ENCODE measurements at regions not wholly inside any gene's neighbourhood (a gene's known extent, or its start where the extent isn't known, plus 50 kb on each side); places are given as distances from the start of the nearest gene placed in this dataset.
"Not testable (repeated sequence)": the region's sequence is repeated elsewhere in the genome, so short reads cannot be mapped to it uniquely, and the experiment has no call there.

- no peak for TF ChIP-seq ZBTB33 (IDR thresholded peaks at IDR 0.05)
- TF ChIP-seq FOXA1 (IDR thresholded peaks at IDR 0.05), result no peak
Observed at GRCh38 chrX:84760560-84760959, 243.1 kb upstream of the APOOL start (continued).

GRCh38 chrX:84796321-84796720 lies 207.4 kb upstream of the APOOL start:
- no peaks in the 10 kb centered on the region for H3K4me1 ChIP-seq (ENCODE audit: control insufficient read depth in 4 of 4, insufficient read depth in 4 of 4, low read length in 3 of 4)
- WGBS, result 96% methylated on average over 1 of the region's 1 CpG
- H3K27ac ChIP-seq (ENCODE audit: low read depth in 1 of 2, low read length in 2 of 2), result no peak overlapping the region
- no peaks in the 10 kb centered on the region for H3K36me3 ChIP-seq (ENCODE audit: control insufficient read depth in 4 of 4, insufficient read depth in 3 of 4, low read depth in 1 of 4, low read length in 3 of 4)
- H3K9ac ChIP-seq (ENCODE audit: low read depth in 1 of 2, low read length in 2 of 2), result no peak overlapping the region
- peaks cover 0 to 4% (median 1%) of the 10 kb centered on the region in 4 donors for H3K9me3 ChIP-seq (ENCODE audit: control insufficient read depth in 4 of 4, low read length in 3 of 4)
- H3K27me3 ChIP-seq (ENCODE audit: control insufficient read depth in 4 of 4, insufficient read depth in 4 of 4, low read length in 3 of 4), result no peaks in the 10 kb centered on the region
- no peak for DNase-seq (ENCODE audit: low spot score)
- TF ChIP-seq MAX (IDR thresholded peaks at IDR 0.05) (no peak), ZBTB33 (IDR thresholded peaks at IDR 0.05) (no peak), HNF4A (conservative IDR thresholded peaks at IDR 0.05) (no peak), TAF1 (conservative IDR thresholded peaks at IDR 0.05) (no peak), EGR1 (IDR thresholded peaks at IDR 0.05; ENCODE audit: low read depth in 2 of 2) (no peak), JUND (IDR thresholded peaks at IDR 0.05) (no peak), FOXA1 (IDR thresholded peaks at IDR 0.05) (no peak), RAD21 (IDR thresholded peaks at IDR 0.05) (no peak), GABPA (IDR thresholded peaks at IDR 0.05 in 1 of 2, conservative IDR thresholded peaks at IDR 0.05 in 1 of 2) (no peak), FOXA2 (IDR thresholded peaks at IDR 0.05) (no peak), ATF3 (IDR thresholded peaks at IDR 0.05) (no peak), NR2F2 (IDR thresholded peaks at IDR 0.05) (no peak), RXRA (IDR thresholded peaks at IDR 0.05) (no peak), YY1 (IDR thresholded peaks at IDR 0.05) (no peak), HNF4G (IDR thresholded peaks at IDR 0.05) (no peak), SP1 (IDR thresholded peaks at IDR 0.05) (no peak)
- TF ChIP-seq, protein P1, sequence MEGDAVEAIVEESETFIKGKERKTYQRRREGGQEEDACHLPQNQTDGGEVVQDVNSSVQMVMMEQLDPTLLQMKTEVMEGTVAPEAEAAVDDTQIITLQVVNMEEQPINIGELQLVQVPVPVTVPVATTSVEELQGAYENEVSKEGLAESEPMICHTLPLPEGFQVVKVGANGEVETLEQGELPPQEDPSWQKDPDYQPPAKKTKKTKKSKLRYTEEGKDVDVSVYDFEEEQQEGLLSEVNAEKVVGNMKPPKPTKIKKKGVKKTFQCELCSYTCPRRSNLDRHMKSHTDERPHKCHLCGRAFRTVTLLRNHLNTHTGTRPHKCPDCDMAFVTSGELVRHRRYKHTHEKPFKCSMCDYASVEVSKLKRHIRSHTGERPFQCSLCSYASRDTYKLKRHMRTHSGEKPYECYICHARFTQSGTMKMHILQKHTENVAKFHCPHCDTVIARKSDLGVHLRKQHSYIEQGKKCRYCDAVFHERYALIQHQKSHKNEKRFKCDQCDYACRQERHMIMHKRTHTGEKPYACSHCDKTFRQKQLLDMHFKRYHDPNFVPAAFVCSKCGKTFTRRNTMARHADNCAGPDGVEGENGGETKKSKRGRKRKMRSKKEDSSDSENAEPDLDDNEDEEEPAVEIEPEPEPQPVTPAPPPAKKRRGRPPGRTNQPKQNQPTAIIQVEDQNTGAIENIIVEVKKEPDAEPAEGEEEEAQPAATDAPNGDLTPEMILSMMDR (IDR thresholded peaks at IDR 0.05; ENCODE audit: low read depth, low read length, missing input control), result no peak
- H3K4me3 ChIP-seq (ENCODE audit: low read depth in 1 of 3, low read length in 3 of 3), result no peak overlapping the region

DNA sequence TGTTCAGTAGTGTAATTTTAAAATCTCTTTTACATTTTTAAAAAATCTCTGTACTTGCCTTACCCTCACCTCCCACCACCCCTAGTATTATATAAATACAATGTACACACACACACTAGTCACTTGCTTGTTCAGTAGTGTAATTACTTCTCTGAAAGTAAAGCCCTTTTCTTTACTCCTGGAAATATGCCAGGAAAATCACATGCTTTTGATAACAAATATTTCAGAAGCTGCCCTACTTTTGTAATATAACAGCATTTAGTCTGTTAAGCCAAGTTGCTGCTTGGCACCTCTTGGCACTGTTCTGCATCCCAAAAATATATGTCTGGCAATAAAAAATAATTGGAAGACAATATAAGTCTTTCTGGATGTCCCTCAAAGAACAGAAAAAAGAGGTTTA lies 172.8 kb upstream of the APOOL start:
- no peak for DNase-seq (ENCODE audit: low spot score)
- TF ChIP-seq TAF1 (conservative IDR thresholded peaks at IDR 0.05), result no peak
- no peak for TF ChIP-seq MAX (IDR thresholded peaks at IDR 0.05)
- TF ChIP-seq FOXA2 (IDR thresholded peaks at IDR 0.05), result no peak
- Histone ChIP-seq H3K4me1 (ENCODE audit: control insufficient read depth in 4 of 4, insufficient read depth in 4 of 4, low read length in 3 of 4) (no peaks in the 10 kb centered on the region), H3K27ac (ENCODE audit: low read depth in 1 of 2, low read length in 2 of 2) (no peak overlapping the region), H3K9ac (ENCODE audit: low read depth in 1 of 2, low read length in 2 of 2) (no peak overlapping the region), H3K36me3 (ENCODE audit: control insufficient read depth in 4 of 4, insufficient read depth in 3 of 4, low read depth in 1 of 4, low read length in 3 of 4) (no peaks in the 10 kb centered on the region), H3K9me3 (ENCODE audit: control insufficient read depth in 4 of 4, low read length in 3 of 4) (no peaks in the 10 kb centered on the region), H3K4me3 (ENCODE audit: low read depth in 1 of 3, low read length in 3 of 3) (no peak overlapping the region), H3K27me3 (ENCODE audit: control insufficient read depth in 4 of 4, insufficient read depth in 4 of 4, low read length in 3 of 4) (no peaks in the 10 kb centered on the region)

- not testable (repeated sequence) for H3K36me3 ChIP-seq (ENCODE audit: control insufficient read depth in 4 of 4, insufficient read depth in 3 of 4, low read depth in 1 of 4, low read length in 3 of 4); H3K4me1 ChIP-seq (ENCODE audit: control insufficient read depth in 4 of 4, insufficient read depth in 4 of 4, low read length in 3 of 4); H3K27ac ChIP-seq (ENCODE audit: low read depth in 1 of 2, low read length in 2 of 2); H3K9me3 ChIP-seq (ENCODE audit: control insufficient read depth in 4 of 4, low read length in 3 of 4); H3K4me3 ChIP-seq (ENCODE audit: low read depth in 1 of 3, low read length in 3 of 3); DNase-seq (ENCODE audit: low spot score); H3K9ac ChIP-seq (ENCODE audit: low read depth in 1 of 2, low read length in 2 of 2); H3K27me3 ChIP-seq (ENCODE audit: control insufficient read depth in 4 of 4, insufficient read depth in 4 of 4, low read length in 3 of 4)
- 82% methylated on average over 1 of the region's 1 CpG for WGBS
Observed at GRCh38 chrX:84846541-84846940, 157.1 kb upstream of the APOOL start.

DNA sequence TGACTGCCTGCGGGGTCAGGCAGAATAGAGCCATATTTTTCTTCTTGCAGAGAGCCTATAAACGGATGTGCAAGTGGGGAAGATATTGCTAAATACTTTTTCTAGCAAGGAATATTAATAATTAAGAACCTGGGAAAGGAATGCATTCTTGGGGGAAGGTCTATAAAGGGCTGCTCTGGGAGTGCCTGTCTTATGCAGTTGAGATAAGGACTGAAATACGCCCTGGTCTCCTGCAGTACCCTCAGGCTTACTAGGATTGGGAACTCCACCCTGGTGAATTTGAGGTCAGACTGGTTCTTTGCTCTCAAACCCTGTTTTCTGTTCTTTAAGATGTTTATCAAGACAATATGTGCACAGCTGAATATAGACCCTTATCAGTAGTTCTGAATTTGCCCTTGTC lies 152.5 kb upstream of the APOOL start:
- H3K4me1 ChIP-seq (ENCODE audit: control insufficient read depth in 4 of 4, insufficient read depth in 4 of 4, low read length in 3 of 4); H3K27me3 ChIP-seq (ENCODE audit: control insufficient read depth in 4 of 4, insufficient read depth in 4 of 4, low read length in 3 of 4); H3K9me3 ChIP-seq (ENCODE audit: control insufficient read depth in 4 of 4, low read length in 3 of 4); DNase-seq (ENCODE audit: low spot score); H3K27ac ChIP-seq (ENCODE audit: low read depth in 1 of 2, low read length in 2 of 2); H3K4me3 ChIP-seq (ENCODE audit: low read depth in 1 of 3, low read length in 3 of 3); H3K9ac ChIP-seq (ENCODE audit: low read depth in 1 of 2, low read length in 2 of 2); H3K36me3 ChIP-seq (ENCODE audit: control insufficient read depth in 4 of 4, insufficient read depth in 3 of 4, low read depth in 1 of 4, low read length in 3 of 4): not testable (repeated sequence)
- WGBS, result 80% methylated on average over 3 of the region's 3 CpGs
